CD4-positive, alpha-beta T cell treated with Interleukin-2 at 100 ng/mL for 4 hours (primary cell): ENCODE measurements at regions not wholly inside any gene's neighbourhood (a gene's known extent, or its start where the extent isn't known, plus 50 kb on each side); places are given as distances from the start of the nearest gene placed in this dataset.
"Not testable (repeated sequence)": the region's sequence is repeated elsewhere in the genome, so short reads cannot be mapped to it uniquely, and the experiment has no call there.

Source experiments
- DNase-seq: peaks from one replicate; pipeline ENCODE4 v3.0.0-alpha.2; 2020; ENCODE audit warnings: low spot score

DNA sequence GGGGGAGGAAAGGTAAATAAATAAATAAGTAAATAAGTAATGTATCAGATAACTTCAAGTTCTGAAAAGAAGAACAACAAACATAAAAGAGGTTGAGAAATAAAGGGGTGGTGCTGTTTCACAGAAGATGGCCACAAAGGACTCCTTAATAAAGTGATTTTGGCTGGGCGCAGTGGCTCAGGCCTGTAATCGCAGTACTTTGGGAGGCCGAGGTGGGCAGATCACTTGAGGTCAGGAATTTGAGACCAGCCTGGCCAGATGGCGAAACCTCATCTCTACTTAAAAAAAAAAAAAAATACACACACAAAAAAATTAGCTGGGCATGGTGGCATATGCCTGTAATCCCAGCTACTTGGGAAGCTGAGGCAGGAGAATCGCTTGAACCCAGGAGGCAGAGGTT lies 315.5 kb downstream of the MIAT start:
- not testable (repeated sequence) for DNase-seq

- no peak for DNase-seq
Measured at GRCh38 chr22:26974034-26974433, 316.6 kb downstream of the MIAT start.

DNA sequence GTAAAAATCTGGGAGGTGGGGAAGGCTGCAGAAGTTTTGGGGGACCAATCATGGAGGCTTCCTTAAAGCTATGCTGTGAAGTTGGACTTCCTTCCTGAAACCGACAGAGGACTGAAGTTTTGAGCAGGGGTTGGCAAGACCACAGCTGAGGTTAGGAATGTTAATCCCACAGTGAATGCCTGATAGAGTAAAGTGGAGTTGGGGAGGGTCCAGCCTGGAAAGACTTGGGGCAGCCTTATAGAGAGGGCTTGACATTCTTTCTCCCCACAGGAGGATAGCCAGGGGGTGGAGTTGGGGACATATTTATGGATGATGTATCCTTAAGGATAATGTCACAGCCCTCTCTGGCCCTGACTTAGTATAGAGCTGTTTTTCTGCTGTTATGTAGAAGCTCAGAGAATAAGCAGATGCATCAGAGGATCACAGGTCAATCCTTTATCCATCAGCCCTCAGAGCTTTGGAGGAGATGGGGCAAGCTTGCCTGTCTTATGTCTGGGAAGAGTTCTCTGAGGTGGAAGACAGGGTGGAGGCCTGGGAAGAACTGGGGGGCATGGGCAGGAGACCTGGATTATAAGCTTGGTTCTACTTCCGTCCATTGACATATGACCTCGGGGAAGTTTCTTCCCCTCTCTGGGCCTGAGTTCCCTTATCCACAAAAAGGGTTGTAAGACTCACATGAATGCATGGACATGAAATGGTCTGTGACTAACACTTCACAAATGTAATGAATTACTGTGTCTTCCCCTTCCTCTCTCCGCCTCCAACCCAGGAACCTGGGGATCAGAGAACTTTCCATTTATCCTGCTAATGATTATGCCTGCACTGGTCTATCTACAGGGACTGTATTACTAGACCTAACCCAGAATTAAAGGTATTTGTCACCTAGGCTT lies 317.8 kb downstream of the MIAT start:
- DNase-seq, result no peak

GRCh38 chr22:26975865-26976264 lies 318.5 kb downstream of the MIAT start:
- no peak for DNase-seq

DNA sequence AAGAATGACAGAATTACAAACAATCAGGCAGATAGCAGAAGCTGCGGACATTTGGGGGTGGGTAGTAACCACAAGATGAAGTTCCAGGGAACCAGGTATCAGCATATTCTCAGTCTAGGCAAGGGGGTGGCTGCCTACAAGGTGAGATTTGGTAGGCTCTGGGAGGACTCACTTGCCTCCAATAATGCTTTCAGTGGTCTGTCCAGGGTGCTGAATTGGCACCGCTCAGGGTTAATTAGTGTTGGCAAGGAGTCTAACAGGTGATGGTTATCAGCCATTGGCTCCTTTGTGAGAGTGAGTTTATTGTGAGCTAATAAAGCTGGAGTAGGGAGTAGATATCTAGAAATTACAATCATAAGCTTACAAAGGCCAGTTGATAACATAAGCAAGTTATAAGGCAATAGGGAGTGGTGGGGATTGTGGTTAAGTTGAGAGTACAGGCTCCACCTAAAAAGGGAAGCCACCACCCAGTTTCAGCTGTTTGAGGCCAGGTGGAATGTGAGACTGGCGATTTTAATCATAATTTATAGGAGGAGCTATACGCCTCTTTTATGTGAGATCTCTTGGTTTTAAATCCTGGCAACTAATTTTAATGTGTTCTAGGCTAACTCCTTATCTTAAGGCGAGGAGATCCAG lies 320.5 kb downstream of the MIAT start:
- no peak for DNase-seq

DNA sequence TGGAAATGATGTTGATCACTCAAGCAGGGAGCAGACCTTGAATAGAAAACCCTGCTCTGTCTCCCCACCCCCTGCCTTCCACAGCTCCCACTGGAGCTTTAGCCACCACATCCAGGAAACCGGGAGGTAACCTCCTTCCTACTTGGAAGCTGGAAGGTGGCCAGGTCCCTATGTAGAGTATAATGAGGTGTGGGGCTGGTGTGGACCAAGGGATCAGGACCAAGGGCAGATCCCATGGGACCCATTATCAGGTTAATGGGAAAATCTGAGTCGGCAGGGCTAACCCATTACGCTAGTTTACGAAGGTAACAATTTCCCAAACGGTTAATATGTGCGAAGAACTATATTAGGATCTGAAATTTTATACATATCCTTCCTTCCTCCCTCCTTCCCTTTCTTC lies 321.9 kb downstream of the MIAT start:
- DNase-seq, result no peak

DNA sequence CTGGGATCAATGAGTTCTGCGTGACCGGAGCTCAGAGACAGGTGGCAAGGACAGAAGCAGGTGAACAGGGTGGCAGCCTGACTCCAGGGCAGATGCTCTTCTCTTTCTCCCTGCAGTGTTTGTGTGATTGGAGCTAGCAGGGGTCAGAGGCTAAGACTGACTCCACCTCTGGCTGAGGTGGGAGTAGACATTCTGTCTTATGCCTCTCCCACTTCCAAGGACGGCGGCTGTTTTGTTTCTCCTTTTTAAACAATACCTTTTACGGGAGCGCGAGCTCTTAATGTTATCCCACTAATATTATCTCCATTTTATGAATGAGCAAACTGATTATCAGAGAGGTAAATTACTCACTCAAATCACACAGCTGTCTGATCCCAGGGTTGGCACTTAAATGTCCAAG lies 323.7 kb downstream of the MIAT start:
- no peak for DNase-seq

- DNase-seq, result no peak
Measured at GRCh38 chr22:26981541-26981940, 324.2 kb downstream of the MIAT start.

DNA sequence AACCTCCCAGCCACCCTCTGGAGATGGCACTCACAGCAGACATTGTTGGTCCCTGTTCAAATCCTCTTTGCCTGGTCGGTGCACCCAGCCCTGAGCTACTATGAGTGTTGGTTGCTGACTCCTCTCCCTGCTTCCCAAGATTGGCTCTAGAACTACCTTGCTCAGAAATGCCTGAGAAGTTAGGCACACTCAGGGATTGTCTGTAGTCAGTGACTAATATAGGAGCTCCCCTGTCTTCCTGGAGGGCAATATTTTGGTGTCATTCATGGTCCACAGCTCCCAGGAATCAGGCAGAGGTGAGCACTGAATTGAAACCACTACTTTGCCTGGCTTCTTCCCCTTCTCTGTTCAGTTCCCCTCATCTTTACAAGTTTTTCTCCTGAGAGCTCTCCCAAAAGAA lies 325.9 kb downstream of the MIAT start:
- no peak for DNase-seq

DNA sequence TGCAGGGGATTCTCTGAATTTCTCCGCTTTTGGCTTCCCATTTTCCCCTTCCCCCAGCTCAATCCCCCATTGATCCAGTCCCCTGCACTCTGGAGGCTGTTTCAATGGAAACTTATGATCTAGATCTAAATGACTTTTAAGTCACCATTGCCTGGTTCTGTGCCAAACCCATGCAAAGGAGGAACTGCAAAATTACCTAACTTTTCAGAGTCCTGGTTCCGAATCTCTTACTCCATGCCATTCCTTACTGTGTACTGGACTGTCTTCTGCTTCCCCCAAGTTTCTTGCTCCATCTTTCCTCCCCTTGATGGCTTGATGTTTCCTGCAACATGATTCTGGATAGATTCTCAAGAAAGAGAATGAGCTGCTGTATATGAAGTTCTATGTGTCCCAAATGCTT lies 327.8 kb downstream of the MIAT start:
- DNase-seq, result no peak

GRCh38 chr22:26985931-26986782 lies 328.8 kb downstream of the MIAT start:
- DNase-seq, result no peak

GRCh38 chr22:26986884-26987283 lies 329.5 kb downstream of the MIAT start:
- no peak for DNase-seq

GRCh38 chr22:26990503-26991189 lies 333.3 kb downstream of the MIAT start:
- DNase-seq, result no peak

- no peak for DNase-seq
Measured at GRCh38 chr22:26992556-26992955, 335.2 kb downstream of the MIAT start.

- no peak for DNase-seq
Measured at GRCh38 chr22:26993886-26994285, 336.5 kb downstream of the MIAT start.

GRCh38 chr22:26994801-26995200 lies 337.4 kb downstream of the MIAT start:
- no peak for DNase-seq

DNA sequence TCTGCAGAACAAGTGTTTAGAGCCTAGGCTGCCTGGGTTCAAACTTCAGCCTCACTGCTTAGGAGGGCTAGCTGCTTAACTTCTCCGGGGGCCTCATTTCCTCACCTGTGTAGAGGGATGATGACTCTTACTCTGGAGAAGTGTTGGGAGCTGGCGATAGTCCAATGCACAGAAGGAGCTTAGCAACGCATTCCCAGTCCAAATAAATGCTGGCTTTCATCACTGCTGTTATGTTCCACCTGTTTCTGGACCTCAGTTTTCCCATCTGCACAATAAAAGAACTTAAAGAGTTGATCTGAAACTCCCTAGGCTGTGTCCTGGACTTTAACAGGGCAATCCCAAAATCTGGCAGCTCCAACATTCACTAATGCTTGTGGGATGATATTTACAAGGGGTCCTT lies 337.8 kb downstream of the MIAT start:
- DNase-seq, result no peak

- no peak for DNase-seq
Measured at GRCh38 chr22:26996154-26996553, 338.8 kb downstream of the MIAT start.

- DNase-seq, result no peak
Measured at GRCh38 chr22:26998129-26998528, 340.7 kb downstream of the MIAT start.

DNA sequence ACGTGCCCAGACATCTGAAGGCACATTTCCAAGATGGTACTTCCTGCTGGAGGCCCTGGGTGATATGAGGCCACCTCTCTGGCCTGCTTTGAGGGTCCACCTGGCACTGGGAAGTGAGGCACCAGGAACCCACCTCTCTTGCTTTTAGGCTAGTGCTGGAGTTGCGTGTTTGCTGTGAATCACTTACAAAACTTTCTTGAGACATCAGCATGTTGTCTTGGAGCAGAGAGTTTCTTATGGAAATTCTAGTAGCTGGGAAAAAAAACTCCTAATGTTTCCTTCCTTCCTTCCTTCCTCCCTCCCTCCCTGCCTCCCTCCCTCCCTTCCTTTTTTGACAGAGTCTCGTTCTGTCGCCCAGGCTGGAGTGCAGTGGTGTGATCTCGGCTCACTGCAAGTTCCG lies 341.3 kb downstream of the MIAT start:
- DNase-seq, result no peak

DNA sequence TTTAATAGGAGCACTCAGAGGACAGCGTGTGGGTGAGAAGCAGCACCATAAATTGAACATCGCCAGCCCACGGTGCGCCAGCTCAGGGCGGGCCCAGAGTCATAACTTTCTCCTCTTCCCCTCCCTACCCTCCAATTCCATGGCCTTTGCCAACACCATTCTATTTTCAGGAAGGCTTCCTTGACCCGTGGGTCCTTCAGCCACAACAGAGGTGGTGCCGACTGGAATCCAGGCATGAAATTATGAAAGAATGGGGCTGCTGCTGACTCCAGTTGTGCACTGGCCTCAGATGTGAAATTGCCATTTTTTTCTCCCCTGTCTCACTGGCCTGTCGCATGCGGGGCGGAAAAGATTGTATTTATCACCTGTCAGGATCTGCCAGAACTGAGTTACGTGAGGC lies 345.9 kb downstream of the MIAT start:
- no peak for DNase-seq

- DNase-seq, result no peak
Measured at GRCh38 chr22:27004434-27004833, 347.0 kb downstream of the MIAT start.
